Fibroblast of lung (primary cell): ENCODE measurements at regions not wholly inside any gene's neighbourhood (a gene's known extent, or its start where the extent isn't known, plus 50 kb on each side); places are given as distances from the start of the nearest gene placed in this dataset.

Source experiments
- DNase-seq, 2 donors: peaks; one replicate each; pipeline versions ENCODE4 v3.0.0 to v3.0.0-alpha.2; 2010; ENCODE audit warnings: low read depth in 2 of 2
- H2AFZ ChIP-seq: 2 replicates; pipeline ENCODE4 v1.5.1; 2012; ENCODE audit warnings: low read length, control low read depth, inconsistent platforms
- H3K27ac ChIP-seq: 2 replicates; pipeline ENCODE4 v1.5.1; 2011; ENCODE audit warnings: low read length, control low read depth; ENCODE audit not compliant: insufficient read depth
- H3K27me3 ChIP-seq: 2 replicates; pipeline ENCODE4 v1.5.1; 2011; ENCODE audit warnings: mild to moderate bottlenecking, low read length; ENCODE audit not compliant: control insufficient read depth, insufficient read depth
- H3K36me3 ChIP-seq: 2 replicates; pipeline ENCODE4 v1.5.1; 2011; ENCODE audit warnings: low read length; ENCODE audit not compliant: control insufficient read depth, insufficient read depth
- H3K4me1 ChIP-seq: 2 replicates; pipeline ENCODE4 v1.5.1; 2011; ENCODE audit warnings: low read length; ENCODE audit not compliant: control insufficient read depth, insufficient read depth; ENCODE audit errors: extremely low read depth
- H3K4me2 ChIP-seq: 2 replicates; pipeline ENCODE4 v1.5.1; 2011; ENCODE audit warnings: low read length, control low read depth; ENCODE audit not compliant: insufficient read depth; ENCODE audit errors: extremely low read depth
- H3K4me3 ChIP-seq, 4 experiments: fragments of 200-600 bp in 1 of 4; sonication (generic) in 1 of 4; replicated peaks in 1 of 4; 2 replicates each; pipeline ENCODE4 v1.5.1; 2011 to 2016; ENCODE audit warnings: low read length in 4 of 4, low read depth in 3 of 4, mild to moderate bottlenecking in 3 of 4, control low read depth in 2 of 4, inconsistent platforms in 1 of 4, mixed read lengths in 1 of 4; ENCODE audit not compliant: insufficient read depth in 1 of 4; ENCODE audit errors: control extremely low read depth in 1 of 4
- H3K79me2 ChIP-seq: 2 replicates; pipeline ENCODE4 v1.5.1; 2012; ENCODE audit warnings: mild to moderate bottlenecking, low read length, inconsistent platforms; ENCODE audit not compliant: control insufficient read depth, insufficient read depth
- H3K9ac ChIP-seq: 2 replicates; pipeline ENCODE4 v1.5.1; 2011; ENCODE audit warnings: mild to moderate bottlenecking, low read length, control low read depth; ENCODE audit not compliant: insufficient read depth
- H3K9me3 ChIP-seq: 2 replicates; pipeline ENCODE4 v1.5.1; 2012; ENCODE audit warnings: low read depth, low read length; ENCODE audit not compliant: control insufficient read depth, insufficient read depth
- H4K20me1 ChIP-seq: 2 replicates; pipeline ENCODE4 v1.5.1; 2011; ENCODE audit warnings: low read length; ENCODE audit not compliant: control insufficient read depth, insufficient read depth; ENCODE audit errors: extremely low read depth
- CTCF ChIP-seq, 2 donors: IDR thresholded peaks in 1 of 2; conservative IDR thresholded peaks in 1 of 2; 1 replicate in 1 of 2; 2 replicates in 1 of 2; pipeline ENCODE4 v1.5.1; 2011 to 2012; ENCODE audit warnings: low read length in 2 of 2, control low read depth in 1 of 2, inconsistent platforms in 1 of 2, low read depth in 1 of 2, mild to moderate bottlenecking in 1 of 2
- EZH2 ChIP-seq: IDR thresholded peaks from 2 replicates; pipeline ENCODE4 v1.5.1; 2012; ENCODE audit warnings: low read length, control low read depth, mild to moderate bottlenecking; ENCODE audit errors: missing control alignments

GRCh38 chr13:34620074-34620850 is 321.8 kb upstream of the NBEA start:
- Histone ChIP-seq H3K4me1 (no peaks in the 10 kb centered on the region), H3K9me3 (no peaks in the 10 kb centered on the region), H4K20me1 (no peaks in the 10 kb centered on the region), H3K27me3 (no peaks in the 10 kb centered on the region), H3K9ac (no peak overlapping the region), H3K27ac (no peak overlapping the region), H3K36me3 (no peaks in the 10 kb centered on the region), H2AFZ (no peak overlapping the region), H3K79me2 (no peaks in the 10 kb centered on the region), H3K4me3 (no peak overlapping the region), H3K4me2 (no peak overlapping the region)
- DNase-seq: no peak
- TF ChIP-seq CTCF (conservative IDR thresholded peaks at IDR 0.05 in 1 of 2, IDR thresholded peaks at IDR 0.05 in 1 of 2; ENCODE audit: low read depth in 1 of 2, low read length in 2 of 2): no peak
- no peak for TF ChIP-seq EZH2

- H3K4me3 ChIP-seq: no peak overlapping the region
- no peak overlapping the region for H2AFZ ChIP-seq
- no peak overlapping the region for H3K9ac ChIP-seq
- no peaks in the 10 kb centered on the region for H3K36me3 ChIP-seq
- H3K4me2 ChIP-seq: no peak overlapping the region
- no peaks in the 10 kb centered on the region for H3K4me1 ChIP-seq
- H4K20me1 ChIP-seq: no peaks in the 10 kb centered on the region
- H3K9me3 ChIP-seq: no peaks in the 10 kb centered on the region
- TF ChIP-seq CTCF (conservative IDR thresholded peaks at IDR 0.05 in 1 of 2, IDR thresholded peaks at IDR 0.05 in 1 of 2; ENCODE audit: low read depth in 1 of 2, low read length in 2 of 2): no peak
- no peak for TF ChIP-seq EZH2
- H3K27ac ChIP-seq: no peak overlapping the region
- H3K27me3 ChIP-seq: no peaks in the 10 kb centered on the region
- DNase-seq: no peak
- H3K79me2 ChIP-seq: no peaks in the 10 kb centered on the region
Observed at GRCh38 chr13:34620862-34621261, 321.2 kb upstream of the NBEA start.

- Histone ChIP-seq H4K20me1 (no peaks in the 10 kb centered on the region), H3K4me3 (no peak overlapping the region), H3K4me2 (no peak overlapping the region), H3K9ac (no peak overlapping the region), H3K27ac (no peak overlapping the region), H3K27me3 (no peaks in the 10 kb centered on the region), H3K79me2 (no peaks in the 10 kb centered on the region), H3K9me3 (no peaks in the 10 kb centered on the region), H2AFZ (no peak overlapping the region), H3K4me1 (no peaks in the 10 kb centered on the region), H3K36me3 (no peaks in the 10 kb centered on the region)
- DNase-seq: no peak
- TF ChIP-seq CTCF (conservative IDR thresholded peaks at IDR 0.05 in 1 of 2, IDR thresholded peaks at IDR 0.05 in 1 of 2; ENCODE audit: low read depth in 1 of 2, low read length in 2 of 2) (no peak), EZH2 (no peak)
Observed at GRCh38 chr13:34623331-34623730, 318.7 kb upstream of the NBEA start.
